Activated B cell treated with CpG ODN at 0.5 μM for 24 hours (primary cell): ENCODE measurements at regions not wholly inside any gene's neighbourhood (a gene's known extent, or its start where the extent isn't known, plus 50 kb on each side); places are given as distances from the start of the nearest gene placed in this dataset.
"Not testable (repeated sequence)": the region's sequence is repeated elsewhere in the genome, so short reads cannot be mapped to it uniquely, and the experiment has no call there.

Experiments
- ATAC-seq: fragments of 200-7000 bp; cut with Tn5 transposase; one replicate; pipeline ENCODE4 v1.10.0; 2021; ENCODE audit warnings: low read depth, mild to moderate bottlenecking, moderate library complexity
- CTCF ChIA-PET: fragments of 350-600 bp; sonication (Branson Sonifier 250); formaldehyde crosslinking; loops from one replicate; lab custom pipeline; 2021; ENCODE audit warnings: antibody characterized with exemption; lab: Charles Lee
- POLR2A ChIA-PET: fragments of 350-600 bp; sonication (Branson Sonifier 250); formaldehyde crosslinking; loops from one replicate; lab custom pipeline; 2021; ENCODE audit warnings: antibody characterized with exemption; lab: Charles Lee
- DNase-seq: peaks from one replicate; pipeline ENCODE4 v3.0.0; 2022
- H3K27ac Mint-ChIP-seq: one replicate; pipeline ENCODE4 v1.8.0; 2020; ENCODE audit warnings: mixed read lengths
- H3K27me3 Mint-ChIP-seq: one replicate; pipeline ENCODE4 v1.8.0; 2021; ENCODE audit warnings: mixed read lengths
- H3K36me3 Mint-ChIP-seq: one replicate; pipeline ENCODE4 v1.8.0; 2021; ENCODE audit warnings: low read depth, mixed read lengths
- H3K4me1 Mint-ChIP-seq: one replicate; pipeline ENCODE4 v1.8.0; 2021; ENCODE audit warnings: mixed read lengths
- H3K4me3 Mint-ChIP-seq: one replicate; pipeline ENCODE4 v1.8.0; 2020; ENCODE audit warnings: mild to moderate bottlenecking, mixed read lengths
- H3K9me3 Mint-ChIP-seq: one replicate; pipeline ENCODE4 v1.8.0; 2020; ENCODE audit warnings: mixed read lengths
- intact Hi-C: fragments of 100-400 bp; cut with micrococcal nuclease; formaldehyde crosslinking; loops from one replicate; pipeline ENCODE4 v1.15.1; 2024
- TF ChIP-seq, protein P1 (sequence below): fragments of 200-600 bp; IDR thresholded peaks from one replicate; pipeline ENCODE4 v1.8.0; 2022; ENCODE audit warnings: antibody characterized with exemption, mild to moderate bottlenecking

DNA sequence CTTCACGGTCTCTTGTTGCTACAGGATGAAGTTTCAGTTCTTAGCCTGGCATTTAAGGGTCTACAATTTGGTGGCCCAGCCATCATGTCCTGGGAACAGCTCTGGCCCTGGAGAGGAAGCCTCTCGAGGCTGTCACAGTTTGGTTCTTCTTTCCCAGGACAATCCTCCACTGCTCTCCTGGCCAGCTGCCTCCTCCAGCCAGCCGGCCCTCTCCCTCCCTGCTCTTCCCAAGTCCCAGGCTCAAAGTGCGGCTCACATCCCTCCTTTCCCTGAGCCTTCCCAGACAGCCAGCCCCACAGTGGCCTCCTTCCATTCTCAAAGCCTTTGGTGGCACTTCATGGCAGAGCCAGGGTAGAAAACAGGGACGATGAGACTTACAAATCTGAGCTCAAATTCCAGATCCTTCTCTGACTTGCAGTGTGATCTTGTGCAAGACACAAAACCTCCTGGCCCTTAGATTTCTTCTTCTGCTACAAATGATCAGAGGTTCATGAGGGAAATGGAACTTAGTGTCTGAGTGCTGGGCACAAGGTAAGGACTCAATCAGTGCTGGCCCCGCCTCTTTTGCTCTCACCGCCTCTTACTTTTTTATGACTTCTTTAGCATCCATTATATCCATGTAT is 223.8 kb upstream of the ECI2 start:
- Mint-ChIP-seq H3K9me3 (peaks cover 4% of the 10 kb centered on the region), H3K27ac (no peak overlapping the region), H3K36me3 (no peaks in the 10 kb centered on the region), H3K4me3 (no peak overlapping the region), H3K4me1 (peaks cover 26% of the 10 kb centered on the region), H3K27me3 (peaks cover 4% of the 10 kb centered on the region)
- intact Hi-C loops: no loop called here
- CTCF ChIA-PET: no interaction called here
- POLR2A ChIA-PET: no interaction called here
- DNase-seq: no peak
- ATAC-seq: no peak
- TF ChIP-seq, protein P1, sequence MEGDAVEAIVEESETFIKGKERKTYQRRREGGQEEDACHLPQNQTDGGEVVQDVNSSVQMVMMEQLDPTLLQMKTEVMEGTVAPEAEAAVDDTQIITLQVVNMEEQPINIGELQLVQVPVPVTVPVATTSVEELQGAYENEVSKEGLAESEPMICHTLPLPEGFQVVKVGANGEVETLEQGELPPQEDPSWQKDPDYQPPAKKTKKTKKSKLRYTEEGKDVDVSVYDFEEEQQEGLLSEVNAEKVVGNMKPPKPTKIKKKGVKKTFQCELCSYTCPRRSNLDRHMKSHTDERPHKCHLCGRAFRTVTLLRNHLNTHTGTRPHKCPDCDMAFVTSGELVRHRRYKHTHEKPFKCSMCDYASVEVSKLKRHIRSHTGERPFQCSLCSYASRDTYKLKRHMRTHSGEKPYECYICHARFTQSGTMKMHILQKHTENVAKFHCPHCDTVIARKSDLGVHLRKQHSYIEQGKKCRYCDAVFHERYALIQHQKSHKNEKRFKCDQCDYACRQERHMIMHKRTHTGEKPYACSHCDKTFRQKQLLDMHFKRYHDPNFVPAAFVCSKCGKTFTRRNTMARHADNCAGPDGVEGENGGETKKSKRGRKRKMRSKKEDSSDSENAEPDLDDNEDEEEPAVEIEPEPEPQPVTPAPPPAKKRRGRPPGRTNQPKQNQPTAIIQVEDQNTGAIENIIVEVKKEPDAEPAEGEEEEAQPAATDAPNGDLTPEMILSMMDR: no peak

DNA sequence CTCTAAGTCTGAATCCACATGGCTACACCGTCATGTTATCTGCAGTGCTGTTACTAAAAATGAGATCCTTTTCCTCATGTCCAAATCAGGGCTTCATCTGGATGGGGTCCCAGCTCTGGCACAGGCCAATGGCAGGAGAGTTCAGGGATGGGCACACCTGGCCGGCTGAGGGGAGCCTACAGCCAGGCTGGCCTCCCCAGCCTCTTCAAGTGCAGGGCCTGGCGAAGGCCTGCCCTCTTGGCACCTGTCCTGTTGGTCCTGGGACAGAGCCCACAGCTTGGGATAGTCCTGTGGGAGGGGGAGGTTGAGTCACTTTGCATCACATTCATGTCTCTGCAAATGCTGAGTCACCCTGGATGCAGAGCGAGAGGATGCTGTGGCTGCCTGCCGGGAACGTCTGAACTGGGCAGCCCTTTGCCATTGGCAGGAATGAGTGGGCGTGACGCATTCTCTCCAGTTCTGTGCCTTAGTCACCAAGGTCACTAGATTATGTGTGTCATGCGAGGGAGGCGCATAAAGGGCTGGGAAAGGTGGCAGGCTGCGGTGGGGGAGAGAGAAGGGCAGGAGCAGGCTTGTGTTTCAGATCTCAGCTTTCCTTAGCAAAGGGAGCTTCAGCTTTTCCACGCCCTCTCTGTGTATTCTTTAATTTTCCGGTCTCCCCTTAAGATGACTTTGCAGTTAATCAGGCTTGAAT is 223.2 kb upstream of the ECI2 start:
- peaks cover 4% of the 10 kb centered on the region for H3K27me3 Mint-ChIP-seq
- ATAC-seq: no peak
- no peak for DNase-seq
- H3K4me1 Mint-ChIP-seq: peaks cover 21% of the 10 kb centered on the region
- intact Hi-C loops: no loop called here
- no peaks in the 10 kb centered on the region for H3K36me3 Mint-ChIP-seq
- H3K27ac Mint-ChIP-seq: no peak overlapping the region
- CTCF ChIA-PET: no interaction called here
- TF ChIP-seq, protein P1: no peak
- peaks cover 4% of the 10 kb centered on the region for H3K9me3 Mint-ChIP-seq
- POLR2A ChIA-PET: no interaction called here
- no peak overlapping the region for H3K4me3 Mint-ChIP-seq

DNA sequence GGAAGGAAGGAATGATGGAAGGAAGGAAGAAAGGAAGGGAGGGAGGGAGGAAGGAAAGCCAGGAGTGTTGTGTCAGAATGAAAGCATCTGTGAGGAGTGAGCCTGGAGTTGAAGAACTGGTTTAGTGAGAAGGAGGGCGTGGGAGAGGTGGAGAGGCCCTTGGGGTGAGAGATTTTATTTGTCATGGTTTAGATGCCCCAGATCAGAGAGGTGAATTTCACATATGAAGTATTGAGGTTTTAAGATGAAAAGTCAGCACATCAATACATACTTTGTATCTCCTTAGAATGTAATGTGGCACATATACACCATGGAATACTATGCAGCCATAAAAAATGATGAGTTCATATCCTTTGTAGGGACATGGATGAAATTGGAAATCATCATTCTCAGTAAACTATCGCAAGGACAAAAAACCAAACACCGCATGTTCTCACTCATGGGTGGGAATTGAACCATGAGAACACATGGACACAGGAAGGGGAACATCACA is 222.3 kb upstream of the ECI2 start:
- H3K9me3 Mint-ChIP-seq, ATAC-seq, DNase-seq, H3K4me3 Mint-ChIP-seq, CTCF ChIA-PET, H3K27ac Mint-ChIP-seq, H3K27me3 Mint-ChIP-seq, H3K36me3 Mint-ChIP-seq, POLR2A ChIA-PET, intact Hi-C loops: not testable (repeated sequence)
- peaks cover 21% of the 10 kb centered on the region for H3K4me1 Mint-ChIP-seq

DNA sequence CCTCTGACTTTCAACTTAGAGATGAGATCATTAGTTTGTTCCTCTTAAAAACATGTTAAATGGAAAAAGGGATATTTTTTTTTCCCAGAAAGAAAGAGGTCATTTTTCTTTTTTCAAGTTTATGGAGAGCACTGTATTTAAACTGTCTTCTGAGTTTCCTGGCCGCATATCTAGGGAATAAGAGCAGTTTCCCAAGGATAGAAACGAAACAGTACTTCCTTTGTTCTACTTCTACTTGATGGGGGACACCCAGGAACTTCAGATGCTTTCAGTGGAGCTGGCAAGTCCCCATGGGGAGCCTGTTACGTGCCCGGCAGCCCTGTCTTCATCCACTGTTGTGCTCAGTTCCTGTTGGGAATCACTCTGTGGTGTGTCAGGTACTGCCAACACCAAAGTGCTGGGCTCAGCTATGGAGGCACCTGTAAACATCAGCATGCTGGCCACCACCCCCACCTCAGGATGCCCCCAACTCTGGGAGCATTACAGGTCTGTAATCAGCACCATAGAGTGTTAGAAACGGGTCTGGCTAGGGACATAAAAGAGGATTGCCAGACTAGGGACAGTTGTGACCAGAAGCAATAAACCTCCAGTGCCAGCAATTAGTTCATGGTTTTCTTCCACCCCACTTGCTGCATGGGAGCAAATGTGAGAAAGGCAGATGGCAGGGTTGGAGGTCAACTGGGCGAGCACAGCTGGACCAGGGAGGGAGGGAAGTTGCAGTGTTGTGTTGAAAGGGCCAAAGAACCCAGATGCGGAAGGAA is 221.7 kb upstream of the ECI2 start:
- DNase-seq: no peak
- peaks cover 4% of the 10 kb centered on the region for H3K9me3 Mint-ChIP-seq
- H3K4me3 Mint-ChIP-seq: no peak overlapping the region
- CTCF ChIA-PET: no interaction called here
- no peak overlapping the region for H3K27ac Mint-ChIP-seq
- no peaks in the 10 kb centered on the region for H3K36me3 Mint-ChIP-seq
- peaks cover 21% of the 10 kb centered on the region for H3K4me1 Mint-ChIP-seq
- no peak for ATAC-seq
- intact Hi-C loops: no loop called here
- peaks cover 4% of the 10 kb centered on the region for H3K27me3 Mint-ChIP-seq
- POLR2A ChIA-PET: no interaction called here
- TF ChIP-seq, protein P1: no peak

DNA sequence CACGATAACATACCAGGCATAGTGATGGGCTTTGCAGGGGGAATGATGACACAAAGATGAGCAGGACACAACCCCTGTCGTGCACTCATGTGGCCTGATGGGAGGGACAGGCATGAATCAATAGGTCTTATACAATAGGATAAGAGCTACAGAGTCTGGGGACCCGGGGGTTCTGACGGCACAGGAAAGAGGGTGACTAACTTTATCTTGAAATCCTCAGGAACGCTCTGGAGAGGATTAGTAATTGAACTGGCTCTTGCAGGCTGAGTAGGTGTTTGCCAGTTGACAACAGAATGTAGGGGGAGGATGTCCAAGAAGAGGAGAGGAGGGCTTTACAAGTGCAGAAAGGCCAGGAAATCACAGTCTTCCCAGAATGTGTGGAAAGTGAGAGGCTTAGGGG is 219.9 kb upstream of the ECI2 start:
- Mint-ChIP-seq H3K36me3 (no peaks in the 10 kb centered on the region), H3K27ac (no peak overlapping the region), H3K9me3 (peaks cover 4% of the 10 kb centered on the region), H3K27me3 (peaks cover 10% of the 10 kb centered on the region), H3K4me1 (peaks cover 3% of the 10 kb centered on the region), H3K4me3 (no peak overlapping the region)
- ATAC-seq (no peak), DNase-seq (no peak)
- TF ChIP-seq, protein P1: no peak
- ChIA-PET POLR2A (no interaction called here), CTCF (no interaction called here)
- intact Hi-C loops: no loop called here
